ENCODE measurements at regions not wholly inside any gene's neighbourhood (a gene's known extent, or its start where the extent isn't known, plus 50 kb on each side); places are given as distances from the start of the nearest gene placed in this dataset.

DNA sequence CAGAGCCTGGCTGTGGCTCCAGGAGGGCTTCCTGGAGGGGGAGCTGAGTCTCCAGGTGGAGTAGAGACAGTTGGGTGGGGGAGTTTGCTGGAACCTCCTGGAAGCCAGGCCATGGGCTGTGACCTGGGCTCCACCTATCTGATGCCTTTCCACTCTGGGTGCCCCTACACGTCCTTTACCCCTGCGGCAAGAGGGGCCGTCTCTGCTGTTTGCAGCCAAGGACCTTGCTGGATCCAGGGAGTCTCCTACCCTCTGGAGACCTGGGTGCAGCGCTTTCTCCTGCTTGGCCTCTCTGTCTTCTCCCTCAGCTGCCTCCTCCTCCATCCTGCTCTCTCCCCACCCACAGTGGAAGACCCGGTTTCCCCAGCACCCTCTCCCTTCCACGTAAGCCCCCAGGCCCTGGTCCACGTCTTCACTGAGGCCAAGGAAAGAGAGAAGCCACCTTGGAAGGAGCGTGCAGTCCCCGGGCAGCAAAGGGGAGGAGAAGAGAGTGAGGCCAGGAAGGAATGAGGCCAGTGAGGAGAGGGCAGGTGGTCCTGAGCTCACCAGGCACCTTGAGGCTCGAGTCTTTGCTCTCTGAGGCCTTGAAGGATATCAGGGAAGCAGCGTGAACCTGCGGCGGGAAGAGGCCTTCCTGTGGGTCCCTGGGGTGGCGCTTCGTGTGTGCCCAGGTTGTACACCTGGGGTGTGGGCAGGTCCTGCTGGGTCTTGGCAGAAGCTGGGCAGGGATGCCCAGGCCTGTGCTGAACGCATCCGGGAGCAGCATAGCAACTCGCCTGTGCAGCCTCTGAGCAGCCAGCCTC is 294.3 kb upstream of the RTL1 start:
- no peak for DNase-seq

DNA sequence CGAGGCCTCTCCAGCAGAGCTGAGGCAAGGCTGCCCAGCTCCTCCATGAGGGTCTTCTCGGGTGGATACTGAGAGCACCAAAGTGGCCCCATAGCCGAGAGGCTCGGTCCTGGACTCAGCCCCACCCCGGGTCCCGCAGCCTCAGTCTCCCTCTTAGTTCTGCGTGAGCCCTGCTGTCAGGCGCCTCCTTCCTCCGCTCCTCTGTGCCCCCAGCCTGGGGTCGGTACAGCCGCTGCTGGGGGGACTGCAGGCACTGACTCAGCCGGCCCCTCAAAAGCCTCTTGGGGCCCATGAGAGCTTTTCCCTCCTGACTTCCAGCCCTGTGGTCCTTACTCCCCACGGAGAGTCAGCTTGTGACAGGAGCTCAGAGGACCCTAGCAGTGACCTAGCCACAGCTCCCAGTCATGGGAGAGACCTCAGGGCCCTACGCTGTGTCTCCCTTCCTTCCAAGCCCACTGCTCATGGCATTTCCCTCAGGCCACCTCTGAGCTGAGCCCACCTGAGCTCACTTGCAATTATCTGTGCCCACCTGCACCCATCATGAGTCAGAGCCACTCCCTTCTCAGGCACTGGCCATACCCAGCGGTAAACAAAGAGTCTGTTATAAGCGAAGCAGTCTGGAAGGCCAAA is 295.0 kb upstream of the RTL1 start:
- DNase-seq, result no peak

DNA sequence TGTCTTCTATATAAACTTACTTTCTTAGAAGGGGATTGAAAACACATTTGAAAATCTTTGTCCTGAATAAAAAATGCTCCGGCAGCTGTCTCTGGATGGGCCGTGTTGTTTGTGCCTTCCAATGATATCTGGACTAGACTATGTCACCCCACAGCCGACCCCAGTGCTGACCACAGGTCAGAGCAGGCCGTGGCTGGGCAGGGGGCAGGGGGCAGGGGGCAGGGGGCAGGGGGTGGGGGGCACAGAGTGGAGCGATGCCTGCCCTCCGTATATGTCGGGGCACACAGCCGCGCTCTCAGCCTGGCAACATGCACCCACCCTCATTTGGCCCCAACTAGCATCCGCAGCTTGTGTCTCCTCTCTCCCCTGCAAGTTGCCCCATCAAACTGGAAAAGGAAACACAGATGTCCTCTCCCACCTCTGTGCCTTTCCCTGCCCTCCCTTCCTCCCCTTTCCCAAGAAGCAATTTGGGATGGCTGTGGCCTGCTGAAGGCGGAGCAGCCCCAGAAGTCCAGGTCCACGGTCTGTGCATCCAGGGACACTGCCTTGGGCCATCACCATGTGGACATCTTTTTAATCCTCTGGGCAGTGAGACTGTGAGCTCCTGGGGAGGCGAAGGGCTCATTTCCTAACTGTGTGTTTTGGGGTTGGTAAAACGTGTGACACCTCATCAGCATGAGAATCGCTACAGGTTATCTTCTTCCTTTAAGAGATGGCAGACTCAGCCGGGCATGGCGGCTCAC is 295.7 kb upstream of the RTL1 start:
- DNase-seq, result no peak

DNA sequence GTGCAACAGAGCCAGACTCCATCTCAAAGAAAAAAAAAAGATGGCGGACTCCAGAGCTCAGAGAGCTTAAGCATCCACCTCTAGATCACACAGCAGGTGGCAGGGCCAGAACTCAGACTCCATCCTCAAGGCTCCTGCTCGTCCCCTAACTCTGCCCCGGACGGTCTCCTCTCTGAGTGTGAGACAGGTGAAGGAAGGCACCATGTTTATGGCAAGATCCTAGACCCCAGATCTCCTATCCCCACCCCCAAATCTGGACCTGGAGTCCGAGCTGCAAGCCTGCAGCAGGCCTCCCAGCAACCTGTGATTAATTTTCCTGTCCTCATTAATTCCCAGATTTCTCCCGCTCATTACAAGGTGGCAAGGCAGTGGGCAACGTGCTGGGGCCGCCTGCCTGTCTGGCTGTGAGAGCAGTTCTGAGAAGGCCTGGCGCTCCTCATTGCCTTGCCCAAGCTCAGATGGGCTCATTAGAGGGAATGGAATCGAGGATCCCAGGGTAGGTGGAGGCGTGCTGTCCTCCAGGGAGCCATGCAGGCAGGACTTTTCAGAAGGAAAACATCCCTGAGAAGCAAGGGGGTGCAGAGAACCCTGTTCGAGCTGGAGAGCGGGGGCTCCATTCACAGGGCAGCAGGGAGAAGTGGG is 296.6 kb upstream of the RTL1 start:
- no peak for DNase-seq

DNA sequence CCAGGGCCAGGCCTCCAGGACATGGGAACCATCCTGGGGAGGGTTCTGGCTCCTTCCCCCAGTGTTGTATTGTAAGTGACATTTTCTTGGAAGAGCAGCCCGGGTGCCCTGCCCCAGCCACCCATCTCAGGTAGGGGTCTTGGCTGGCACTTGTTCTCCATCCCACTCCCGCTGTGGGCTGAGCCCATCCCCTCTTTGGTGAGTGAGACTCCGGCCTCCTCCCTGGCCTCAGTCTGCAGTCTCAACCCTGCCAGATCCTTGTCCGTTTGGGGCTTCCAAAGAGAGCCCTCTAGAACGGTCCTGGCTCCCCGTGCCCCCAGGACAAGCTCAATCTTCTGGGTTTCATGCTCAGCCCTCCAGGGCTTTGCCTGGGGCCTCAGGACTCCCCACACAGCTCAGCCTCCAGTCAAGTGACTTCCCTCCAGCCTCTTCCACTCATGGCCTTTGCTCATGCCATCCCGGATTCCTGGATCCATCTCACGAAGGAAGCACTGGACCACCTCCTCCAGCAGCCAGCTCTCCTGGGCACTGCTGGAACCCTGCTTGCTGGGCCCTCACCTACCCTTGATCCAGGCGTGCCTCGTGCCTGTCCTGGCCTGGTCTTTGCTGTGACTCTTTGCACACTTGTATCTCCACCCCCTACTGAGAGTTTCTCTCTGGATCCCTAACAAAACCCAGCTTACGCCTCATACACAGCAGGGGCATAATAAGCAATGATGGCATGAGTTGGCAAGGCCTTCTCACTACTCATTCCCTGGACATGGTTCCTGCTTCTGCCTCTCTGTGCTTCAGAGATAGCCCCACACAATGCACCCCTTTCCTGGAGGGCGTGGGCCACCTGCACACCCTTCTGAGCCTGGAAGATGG is 297.4 kb upstream of the RTL1 start:
- DNase-seq, result no peak

DNA sequence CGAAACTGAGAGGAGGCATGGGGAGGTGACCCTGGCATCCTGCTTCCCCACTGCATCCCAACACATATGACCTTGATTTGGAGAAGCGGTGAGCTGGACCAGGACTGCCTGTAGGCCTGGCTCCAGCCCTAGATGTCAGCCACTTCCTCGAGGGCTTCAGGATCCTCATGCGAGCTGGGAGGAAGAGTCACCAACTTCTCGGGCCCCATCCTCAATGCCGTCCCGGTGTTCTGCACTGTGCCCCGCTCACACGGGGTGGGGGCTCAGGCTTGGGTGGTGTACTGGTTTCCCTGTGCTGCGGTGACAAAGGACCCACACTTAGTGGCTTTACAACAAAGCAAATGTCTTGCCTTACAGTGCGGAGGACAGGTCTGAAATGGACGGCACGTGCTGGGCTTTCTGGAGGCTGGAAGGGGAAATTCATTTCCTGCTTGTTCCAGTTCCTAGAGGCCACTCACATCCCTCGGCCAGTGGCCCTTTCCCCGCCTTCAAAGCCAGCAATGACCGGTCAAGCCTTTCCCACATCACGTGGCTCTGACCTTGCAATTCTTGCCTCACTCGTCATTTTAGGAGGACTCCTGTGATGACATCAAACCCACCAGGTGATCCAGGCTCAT is 298.1 kb upstream of the RTL1 start:
- no peak for DNase-seq

DNA sequence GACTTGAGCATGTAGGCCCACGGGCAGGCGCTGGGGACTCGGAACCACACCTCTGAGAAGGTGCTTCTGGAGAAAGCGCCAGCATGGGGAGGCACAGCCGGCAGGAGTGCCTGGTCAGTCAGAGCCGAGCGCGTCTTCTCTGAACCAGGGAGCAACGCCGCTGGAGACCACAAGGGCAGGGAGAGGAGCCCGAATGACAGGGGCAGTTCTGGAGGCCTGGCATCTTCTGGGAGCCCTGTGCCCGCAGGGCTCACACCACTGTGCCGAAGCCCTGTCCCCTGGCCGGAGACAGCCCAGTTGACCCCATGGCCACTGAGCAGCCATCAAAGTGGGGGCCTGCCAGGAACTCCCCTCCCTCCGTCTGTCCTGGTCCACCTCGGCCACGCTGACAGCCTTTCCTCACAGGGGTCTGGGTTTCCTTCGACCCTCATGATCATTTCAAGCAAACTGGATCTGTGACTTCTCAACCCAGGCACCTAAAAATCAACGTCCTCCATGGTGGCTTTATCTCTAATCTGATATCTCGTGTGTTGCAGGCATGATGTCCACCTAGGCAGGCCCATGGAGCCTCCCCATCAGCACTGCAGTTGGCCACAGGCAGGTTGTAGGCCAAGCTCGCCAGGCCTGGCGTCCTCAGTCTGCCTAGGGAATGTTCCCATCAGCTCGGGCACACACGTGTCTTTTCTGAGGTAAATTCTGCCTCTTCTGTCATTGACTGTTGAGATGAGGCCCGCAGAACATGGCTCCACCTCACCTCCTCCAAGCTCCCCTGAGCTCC is 299.3 kb upstream of the RTL1 start:
- DNase-seq, result no peak

DNA sequence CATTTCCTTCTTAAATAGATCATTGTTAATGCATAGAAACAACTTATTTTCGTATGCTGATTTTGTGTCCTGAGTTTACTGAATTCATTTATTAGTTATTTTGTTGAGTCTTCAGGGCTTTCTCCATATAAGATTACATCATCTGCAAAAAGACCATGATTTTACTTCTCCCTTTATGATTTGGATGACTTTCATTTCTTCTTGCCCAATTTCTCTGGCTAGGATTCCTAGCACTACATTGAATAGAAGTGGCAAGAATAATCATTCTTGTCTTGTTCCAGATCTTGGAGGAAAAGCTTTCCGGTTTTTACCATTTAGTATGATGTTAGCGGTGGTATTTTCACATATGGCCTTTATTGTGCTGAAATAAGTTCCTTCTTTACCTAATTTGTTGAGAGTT is 303.0 kb upstream of the RTL1 start:
- no peak for DNase-seq

DNA sequence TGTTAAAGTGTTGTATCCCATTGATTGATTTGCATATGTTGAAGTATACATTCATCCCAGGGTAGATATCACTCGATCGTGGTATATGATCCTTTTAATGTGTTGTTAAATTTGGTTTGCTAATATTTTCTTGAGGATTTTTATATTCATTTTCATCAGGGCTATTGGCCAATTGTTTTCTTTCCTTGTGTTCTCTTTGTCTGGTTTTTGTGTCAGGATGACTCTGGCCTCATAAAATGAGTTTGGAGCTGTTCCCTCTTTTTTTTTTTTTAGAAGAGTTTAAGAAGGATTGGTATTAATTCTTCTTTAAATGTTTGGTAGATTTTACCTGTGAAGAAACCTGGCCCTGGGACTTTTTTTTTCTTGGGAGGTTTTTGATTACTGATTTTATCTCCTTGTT is 303.5 kb upstream of the RTL1 start:
- DNase-seq, result no peak

DNA sequence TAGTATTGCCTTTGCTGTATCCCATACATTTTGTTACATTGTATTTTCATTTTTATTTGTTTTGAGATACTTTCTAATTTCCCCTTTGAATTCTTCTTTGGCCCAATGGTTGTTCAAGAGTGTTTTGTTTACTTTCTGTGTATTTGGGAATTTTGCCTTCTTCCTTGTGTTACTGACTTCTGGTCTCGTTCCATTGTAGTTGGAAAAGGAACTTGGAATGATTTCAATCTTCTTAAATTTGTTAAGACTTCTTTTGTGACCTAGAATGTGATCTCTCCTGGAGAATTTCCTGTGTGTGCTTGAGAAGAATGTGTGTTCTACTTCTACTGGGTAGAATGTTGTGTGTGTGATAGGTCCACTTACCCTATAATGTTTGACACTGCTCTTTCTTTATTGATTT is 304.4 kb upstream of the RTL1 start:
- no peak for DNase-seq

DNA sequence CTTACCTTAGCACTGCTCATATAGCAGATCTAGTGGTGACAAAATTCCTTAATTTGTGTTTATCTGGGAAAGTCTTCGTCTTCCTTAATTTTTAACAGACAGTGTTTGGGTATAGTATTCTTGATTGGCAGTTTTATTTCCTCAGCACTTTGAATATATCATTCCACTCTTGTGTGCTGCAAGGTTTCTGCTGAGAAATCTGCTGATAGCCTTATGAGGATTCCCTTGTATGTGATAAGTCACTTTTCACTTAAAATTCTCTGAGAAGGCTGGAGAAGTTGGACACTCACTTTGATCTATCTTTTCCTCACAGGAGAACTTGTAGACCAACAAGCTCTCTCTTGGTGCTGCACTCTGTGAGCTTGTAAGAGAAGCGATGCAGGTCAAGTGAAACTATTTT is 306.1 kb upstream of the RTL1 start:
- no peak for DNase-seq

DNA sequence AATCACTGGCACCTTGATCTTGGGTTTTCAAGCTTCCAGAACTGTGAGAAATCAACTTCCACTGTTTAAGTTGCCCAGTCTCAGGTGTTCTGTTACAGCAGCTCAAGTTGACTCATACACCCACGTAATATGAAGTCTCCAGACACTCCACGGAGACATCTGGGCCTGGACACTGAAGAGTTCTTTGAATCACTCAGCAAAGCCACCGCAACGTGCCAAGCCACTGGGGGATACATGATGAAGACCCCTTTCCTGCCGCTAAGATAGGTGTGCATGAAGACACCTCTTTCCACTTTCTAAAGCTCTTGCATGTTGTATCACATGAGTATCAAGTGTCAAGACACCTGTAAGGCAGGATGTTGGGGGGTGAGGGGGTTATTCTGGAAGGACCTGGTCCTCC is 311.7 kb upstream of the RTL1 start:
- DNase-seq, result no peak

DNA sequence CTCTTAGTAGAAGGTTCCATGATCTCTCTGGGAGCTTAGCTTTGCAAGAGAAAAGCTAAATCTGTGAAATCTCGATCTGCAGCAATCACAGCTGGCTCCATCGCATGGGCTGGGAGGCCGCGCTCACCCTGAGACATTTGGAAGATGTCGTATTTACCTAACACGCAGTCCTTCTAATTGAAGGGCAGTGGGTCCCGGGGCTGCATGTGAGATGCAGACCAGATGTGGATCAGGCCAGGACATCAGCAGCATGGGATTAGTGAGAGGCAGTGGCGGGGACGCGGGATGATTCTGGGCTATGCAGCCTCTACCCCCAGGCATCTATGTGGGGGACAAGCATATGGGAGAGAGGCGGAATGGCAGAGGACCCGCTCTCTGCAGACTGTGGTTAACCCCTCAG is 312.4 kb upstream of the RTL1 start:
- no peak for DNase-seq

DNA sequence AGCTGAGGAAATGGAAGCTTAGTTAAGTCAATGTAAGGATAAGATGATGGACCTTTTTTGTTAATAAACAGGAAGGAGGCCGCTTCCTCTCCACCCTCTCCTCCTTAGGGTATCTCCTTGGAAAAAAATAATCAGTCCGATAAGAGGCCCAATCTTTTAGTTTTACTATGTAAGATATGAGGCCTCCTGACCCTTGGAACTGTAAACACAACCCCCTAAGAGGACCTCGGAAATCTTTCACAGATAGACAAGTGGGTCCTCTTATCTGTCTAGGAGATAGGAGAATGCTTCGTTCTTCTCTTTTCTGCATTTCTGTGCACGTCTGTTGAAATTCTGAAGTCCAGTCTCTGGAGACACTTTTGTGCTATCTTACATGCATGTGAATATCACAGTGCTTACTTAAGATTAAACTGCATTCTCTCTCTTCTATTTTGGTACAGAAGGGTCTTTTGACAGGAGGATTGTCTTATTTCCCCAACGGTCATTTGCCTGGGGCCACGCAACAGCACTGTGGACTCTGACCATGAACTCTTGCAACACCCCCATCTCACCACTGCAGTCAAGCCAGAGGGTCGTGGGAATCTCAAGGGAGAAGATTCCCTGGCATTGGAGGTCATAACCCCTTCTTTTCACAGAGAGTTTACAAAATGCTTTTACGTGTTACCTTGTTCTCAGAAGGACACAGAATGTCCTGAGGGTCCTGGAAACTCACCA is 313.0 kb upstream of the RTL1 start:
- DNase-seq, result no peak

DNA sequence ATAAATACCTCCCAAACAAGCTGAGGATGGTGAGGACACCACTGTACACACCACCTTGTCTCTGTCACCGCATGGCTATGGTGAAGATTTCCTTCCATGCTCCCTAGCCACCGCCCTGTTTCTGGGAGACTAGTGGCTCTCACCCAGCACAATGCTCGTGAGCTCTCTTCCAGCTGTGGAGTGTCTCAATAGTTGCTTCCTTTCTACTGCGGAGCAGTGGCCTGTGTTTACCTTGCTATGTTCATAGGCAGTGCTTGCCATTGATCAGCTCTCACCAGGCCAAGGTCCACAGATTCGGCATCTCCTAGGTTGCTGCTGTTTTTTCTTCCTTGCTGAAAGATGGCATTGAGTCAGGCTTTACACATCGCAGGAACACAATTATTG is 313.6 kb upstream of the RTL1 start:
- no peak for DNase-seq

DNA sequence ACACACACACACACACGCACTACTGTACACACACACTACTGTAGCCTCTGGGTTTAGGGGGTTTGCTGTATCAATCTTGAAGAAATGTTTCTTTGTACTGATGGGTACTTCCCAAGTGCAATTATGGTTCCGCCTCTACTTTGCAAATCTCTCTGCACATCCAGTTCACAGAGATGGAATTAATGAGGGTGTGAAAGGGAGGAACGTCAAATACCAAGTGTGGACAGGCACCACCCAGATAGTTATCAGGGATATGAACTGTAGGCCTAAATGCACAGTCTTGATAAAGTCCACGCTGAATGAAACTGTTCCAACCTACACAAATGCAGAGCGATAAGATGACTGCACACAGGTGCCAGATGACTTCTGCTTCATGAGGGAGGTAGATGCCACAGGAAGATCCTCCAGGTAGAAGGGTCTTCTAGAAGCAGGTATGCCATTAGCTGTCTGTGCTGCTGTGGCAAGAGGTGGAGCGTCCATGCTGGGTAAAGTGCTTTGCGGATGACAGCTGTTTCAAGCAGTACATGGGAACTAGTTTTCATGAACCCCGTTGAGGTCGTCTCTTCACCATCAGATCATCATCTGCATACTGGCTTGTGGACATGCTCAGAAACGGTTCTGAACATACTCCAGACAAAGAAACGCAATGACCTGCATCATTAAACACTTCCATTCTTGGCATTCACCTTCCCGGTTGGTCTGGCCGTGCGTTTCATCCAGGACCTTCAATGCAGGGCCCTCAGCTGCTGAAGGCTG is 314.3 kb upstream of the RTL1 start:
- no peak for DNase-seq

DNA sequence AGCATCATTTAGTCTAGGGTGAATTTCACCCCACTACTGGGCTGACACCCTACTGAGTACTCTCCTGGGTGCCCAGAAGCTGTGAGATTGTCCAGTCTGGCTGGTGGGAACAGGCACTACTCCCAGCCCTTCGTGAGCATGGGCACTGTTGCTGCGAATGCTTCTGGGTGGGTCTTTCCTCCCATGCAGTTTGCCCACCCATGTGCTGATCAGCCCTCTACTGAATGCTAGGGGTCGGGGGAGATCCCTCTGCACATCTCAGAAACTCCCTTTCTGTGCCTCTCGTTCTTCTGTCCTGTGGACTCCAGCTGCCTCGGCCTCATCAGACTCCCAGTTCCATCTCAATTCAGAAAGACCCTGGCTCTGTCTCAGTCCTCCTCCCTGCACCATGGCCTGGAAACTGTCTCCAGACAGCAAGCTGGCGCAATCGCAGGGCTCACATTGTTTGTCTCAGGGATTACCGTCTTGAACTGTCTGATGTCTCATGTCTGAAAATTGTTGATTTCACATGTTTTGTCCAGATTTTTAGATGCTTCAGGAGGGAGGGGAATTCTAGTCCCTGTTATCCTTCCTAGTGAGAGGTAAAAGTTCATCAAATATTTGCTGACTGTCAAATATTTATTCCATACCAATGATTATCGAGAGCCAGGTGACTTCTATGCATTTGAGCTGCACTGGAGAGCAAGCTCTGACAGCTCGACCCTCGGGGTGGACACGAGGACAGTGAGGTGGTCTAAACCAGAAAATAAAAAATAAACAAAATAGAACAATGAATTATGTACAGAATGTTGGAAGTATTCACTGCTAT is 316.6 kb upstream of the RTL1 start:
- DNase-seq, result no peak

DNA sequence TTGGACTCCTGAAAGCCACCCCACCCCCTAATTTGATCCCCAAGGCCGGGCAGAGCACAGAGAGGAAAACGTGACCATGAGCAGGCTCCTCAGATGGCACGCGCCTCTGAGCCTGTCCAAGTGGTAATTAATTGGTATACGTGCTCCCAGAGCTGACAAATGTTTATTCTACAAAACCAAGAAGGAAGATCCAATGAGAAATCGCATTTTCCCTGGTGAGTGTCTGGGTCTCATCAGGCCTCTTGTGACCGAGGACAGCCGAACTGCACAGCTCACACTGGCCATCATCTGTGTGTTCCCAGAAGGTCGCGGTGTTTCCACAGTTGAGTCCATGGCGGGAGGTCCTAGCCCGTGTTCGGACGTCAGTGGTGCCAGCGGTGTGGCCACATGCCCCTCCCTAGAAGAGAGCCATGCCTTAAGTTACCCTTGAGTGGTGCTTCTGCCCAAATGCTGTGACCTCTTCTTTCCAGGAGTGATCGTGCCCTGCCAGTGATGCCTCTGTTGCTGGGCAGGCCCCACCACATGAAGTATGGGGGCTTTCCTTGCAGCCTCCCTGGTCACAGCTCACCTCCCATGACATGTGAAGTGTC is 317.5 kb upstream of the RTL1 start:
- no peak for DNase-seq

All from NCI-H2081 treated with DMSO at 0.1 percent for 48 hours (cell line).